Neutrophil (primary cell): ENCODE measurements at regions not wholly inside any gene's neighbourhood (a gene's known extent, or its start where the extent isn't known, plus 50 kb on each side); places are given as distances from the start of the nearest gene placed in this dataset.

Experiments
- H3K27ac ChIP-seq: fragments of 200-600 bp; sonication (generic); 2 replicates; pipeline ENCODE4 v1.5.1; 2016; ENCODE audit warnings: mild to moderate bottlenecking, moderate library complexity
- H3K27me3 ChIP-seq: fragments of 200-600 bp; sonication (generic); 2 replicates; pipeline ENCODE4 v1.6.0; 2016; ENCODE audit warnings: mild to moderate bottlenecking
- H3K36me3 ChIP-seq: fragments of 200-600 bp; sonication (generic); 2 replicates; pipeline ENCODE4 v1.5.1; 2017
- H3K4me1 ChIP-seq, 2 experiments: fragments of 200-600 bp in 1 of 2; sonication (generic) in 1 of 2; 1 replicate in 1 of 2; 2 replicates in 1 of 2; pipeline versions ENCODE4 v1.5.1 to v1.6.1; 2013 to 2016; ENCODE audit warnings: low read depth in 1 of 2, low read length in 1 of 2, mild to moderate bottlenecking in 1 of 2, moderate library complexity in 1 of 2; ENCODE audit not compliant: control insufficient read depth in 1 of 2, insufficient read depth in 1 of 2
- H3K4me3 ChIP-seq, 2 experiments: fragments of 200-600 bp in 1 of 2; sonication (generic) in 1 of 2; 1 replicate in 1 of 2; 2 replicates in 1 of 2; pipeline ENCODE4 v1.5.1; 2013 to 2016; ENCODE audit warnings: low read depth in 1 of 2, low read length in 1 of 2, mild to moderate bottlenecking in 1 of 2, moderate library complexity in 1 of 2
- H3K9me3 ChIP-seq: fragments of 200-600 bp; sonication (generic); 2 replicates; pipeline ENCODE4 v1.5.1; 2016
- TF ChIP-seq, protein P1 (sequence below): fragments of 200-600 bp; sonication (generic); IDR thresholded peaks from 2 replicates; pipeline ENCODE4 v1.5.1; 2016; ENCODE audit warnings: antibody characterized with exemption

DNA sequence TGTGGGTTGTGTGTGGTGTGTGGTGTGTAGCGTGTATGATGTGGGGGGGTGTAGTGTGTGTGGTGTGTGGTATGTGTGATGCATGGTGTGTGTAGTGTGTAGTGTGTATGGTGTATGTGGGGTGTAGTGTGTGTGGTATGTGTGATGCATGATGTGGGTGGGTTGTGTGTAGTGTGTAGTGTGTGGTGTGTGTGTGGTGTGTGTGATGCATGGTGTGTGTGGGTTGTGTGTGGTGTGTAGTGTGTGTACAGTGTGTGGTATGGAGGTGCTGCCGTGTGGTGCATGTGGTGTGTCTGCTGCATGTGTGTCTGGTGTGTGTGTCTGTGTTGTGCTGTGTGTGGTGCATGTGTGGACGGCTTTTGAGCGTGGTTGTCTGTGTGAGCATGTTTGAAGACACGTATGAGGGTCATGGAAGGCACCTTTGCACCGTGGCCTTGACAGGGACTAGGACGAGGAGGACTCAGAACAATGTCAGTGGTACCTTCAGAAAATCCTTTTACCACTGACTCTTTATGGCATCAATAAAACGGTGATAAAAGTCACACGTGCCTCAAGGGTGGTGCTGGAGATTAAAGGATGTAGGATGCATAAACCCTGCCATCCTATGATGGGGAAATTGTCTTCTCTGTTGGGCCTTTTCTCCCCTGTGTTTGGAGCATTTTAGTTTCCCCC, 328.7 kb upstream of the B3GAT1 start:
- Histone ChIP-seq H3K27ac (no peak overlapping the region), H3K27me3 (no peaks in the 10 kb centered on the region), H3K4me1 (no peaks in the 10 kb centered on the region), H3K4me3 (no peak overlapping the region), H3K9me3 (no peaks in the 10 kb centered on the region), H3K36me3 (no peaks in the 10 kb centered on the region)
- TF ChIP-seq, protein P1, sequence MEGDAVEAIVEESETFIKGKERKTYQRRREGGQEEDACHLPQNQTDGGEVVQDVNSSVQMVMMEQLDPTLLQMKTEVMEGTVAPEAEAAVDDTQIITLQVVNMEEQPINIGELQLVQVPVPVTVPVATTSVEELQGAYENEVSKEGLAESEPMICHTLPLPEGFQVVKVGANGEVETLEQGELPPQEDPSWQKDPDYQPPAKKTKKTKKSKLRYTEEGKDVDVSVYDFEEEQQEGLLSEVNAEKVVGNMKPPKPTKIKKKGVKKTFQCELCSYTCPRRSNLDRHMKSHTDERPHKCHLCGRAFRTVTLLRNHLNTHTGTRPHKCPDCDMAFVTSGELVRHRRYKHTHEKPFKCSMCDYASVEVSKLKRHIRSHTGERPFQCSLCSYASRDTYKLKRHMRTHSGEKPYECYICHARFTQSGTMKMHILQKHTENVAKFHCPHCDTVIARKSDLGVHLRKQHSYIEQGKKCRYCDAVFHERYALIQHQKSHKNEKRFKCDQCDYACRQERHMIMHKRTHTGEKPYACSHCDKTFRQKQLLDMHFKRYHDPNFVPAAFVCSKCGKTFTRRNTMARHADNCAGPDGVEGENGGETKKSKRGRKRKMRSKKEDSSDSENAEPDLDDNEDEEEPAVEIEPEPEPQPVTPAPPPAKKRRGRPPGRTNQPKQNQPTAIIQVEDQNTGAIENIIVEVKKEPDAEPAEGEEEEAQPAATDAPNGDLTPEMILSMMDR: no peak

GRCh38 chr11:134739136-134739535, 327.1 kb upstream of the B3GAT1 start:
- TF ChIP-seq, protein P1: no peak
- no peak overlapping the region for H3K27ac ChIP-seq
- H3K36me3 ChIP-seq: no peaks in the 10 kb centered on the region
- H3K27me3 ChIP-seq: no peaks in the 10 kb centered on the region
- no peak overlapping the region for H3K4me3 ChIP-seq
- no peaks in the 10 kb centered on the region for H3K9me3 ChIP-seq
- H3K4me1 ChIP-seq: no peaks in the 10 kb centered on the region

GRCh38 chr11:134738581-134738980, 326.5 kb upstream of the B3GAT1 start:
- H3K9me3 ChIP-seq: no peaks in the 10 kb centered on the region
- no peaks in the 10 kb centered on the region for H3K4me1 ChIP-seq
- H3K36me3 ChIP-seq: no peaks in the 10 kb centered on the region
- no peaks in the 10 kb centered on the region for H3K27me3 ChIP-seq
- no peak overlapping the region for H3K4me3 ChIP-seq
- no peak overlapping the region for H3K27ac ChIP-seq
- TF ChIP-seq, protein P1: no peak

- Histone ChIP-seq H3K4me1 (no peaks in the 10 kb centered on the region), H3K9me3 (no peaks in the 10 kb centered on the region), H3K36me3 (no peaks in the 10 kb centered on the region), H3K27me3 (no peaks in the 10 kb centered on the region), H3K4me3 (no peak overlapping the region), H3K27ac (no peak overlapping the region)
- TF ChIP-seq, protein P1: no peak
Observed at GRCh38 chr11:134737563-134738510, 325.8 kb upstream of the B3GAT1 start.

DNA sequence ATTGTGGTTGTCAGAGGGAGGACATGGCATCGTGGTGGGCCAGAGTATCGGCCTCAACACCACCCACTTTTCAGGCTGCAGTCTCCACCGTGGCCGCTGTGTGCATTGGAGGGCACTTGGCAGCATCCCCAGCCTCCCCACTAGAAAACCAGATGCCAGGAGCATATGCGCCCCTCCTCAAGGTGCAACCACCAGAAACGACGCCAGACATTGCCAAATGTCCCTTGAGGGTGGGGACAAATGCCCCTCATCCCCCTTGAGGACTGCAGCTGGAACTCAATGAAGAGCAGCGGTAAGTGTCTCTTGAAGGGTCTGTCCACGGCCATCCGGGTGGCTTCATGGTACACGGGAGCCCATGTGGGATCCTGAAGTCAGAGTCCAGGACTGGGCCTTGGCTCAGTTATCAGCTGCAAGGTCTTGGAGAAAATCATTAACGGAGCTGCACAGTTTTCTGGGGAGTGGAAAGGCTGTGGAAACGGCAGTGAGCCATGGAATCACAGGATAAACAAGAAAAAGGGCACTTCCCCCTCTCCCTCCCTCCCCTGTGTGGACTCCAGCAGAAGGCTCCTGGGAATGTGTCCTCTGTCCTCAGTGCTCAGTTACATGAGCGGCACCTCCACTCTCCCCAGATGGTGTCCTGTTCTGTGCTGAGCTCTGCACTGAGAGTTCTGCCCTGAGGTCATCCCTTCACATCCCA, 324.4 kb upstream of the B3GAT1 start:
- Histone ChIP-seq H3K36me3 (no peaks in the 10 kb centered on the region), H3K27ac (no peak overlapping the region), H3K27me3 (no peaks in the 10 kb centered on the region), H3K4me1 (no peaks in the 10 kb centered on the region), H3K9me3 (no peaks in the 10 kb centered on the region), H3K4me3 (no peak overlapping the region)
- TF ChIP-seq, protein P1: no peak
